ENCODE measurements at regions not wholly inside any gene's neighbourhood (a gene's known extent, or its start where the extent isn't known, plus 50 kb on each side); places are given as distances from the start of the nearest gene placed in this dataset.

GRCh38 chr12:75953312-75953906 is 78.2 kb downstream of the PHLDA1 start:
- TF ChIP-seq CTCF (IDR thresholded peaks at IDR 0.05) = no peak
- TF ChIP-seq POLR2A (IDR thresholded peaks at IDR 0.05) = no peak

Measured in heart left ventricle (tissue), 13 donors.